ENCODE measurements at regions not wholly inside any gene's neighbourhood (a gene's known extent, or its start where the extent isn't known, plus 50 kb on each side); places are given as distances from the start of the nearest gene placed in this dataset.

- Histone ChIP-seq H3K4me1 (peaks cover 0 to 6% (median 2%) of the 10 kb centered on the region in 4 donors), H3K27me3 (peaks cover 0 to 7% of the 10 kb centered on the region in 2 donors), H3K9me3 (no peaks in the 10 kb centered on the region), H3K36me3 (no peaks in the 10 kb centered on the region), H3K4me3 (no peak overlapping the region), H3K27ac (no peak overlapping the region)
- no peak for TF ChIP-seq CTCF (IDR thresholded peaks at IDR 0.05)
- no peak for DNase-seq
- intact Hi-C loops (cut with DNase I; ENCODE audit: low total_unique reads) = no loop called here
Measured at GRCh38 chr15:98433346-98433745, 215.0 kb upstream of the IGF1R start.

GRCh38 chr15:98433856-98434255 lies 214.5 kb upstream of the IGF1R start:
- H3K27ac ChIP-seq = no peak overlapping the region
- H3K36me3 ChIP-seq = no peaks in the 10 kb centered on the region
- H3K27me3 ChIP-seq = peaks cover 0 to 7% of the 10 kb centered on the region in 2 donors
- H3K4me1 ChIP-seq = peaks cover 0 to 2% (median under 1%) of the 10 kb centered on the region in 4 donors
- H3K9me3 ChIP-seq = no peaks in the 10 kb centered on the region
- no peak for DNase-seq
- H3K4me3 ChIP-seq = no peak overlapping the region
- intact Hi-C loops (cut with DNase I; ENCODE audit: low total_unique reads) = no loop called here
- TF ChIP-seq CTCF (IDR thresholded peaks at IDR 0.05) = no peak

DNA sequence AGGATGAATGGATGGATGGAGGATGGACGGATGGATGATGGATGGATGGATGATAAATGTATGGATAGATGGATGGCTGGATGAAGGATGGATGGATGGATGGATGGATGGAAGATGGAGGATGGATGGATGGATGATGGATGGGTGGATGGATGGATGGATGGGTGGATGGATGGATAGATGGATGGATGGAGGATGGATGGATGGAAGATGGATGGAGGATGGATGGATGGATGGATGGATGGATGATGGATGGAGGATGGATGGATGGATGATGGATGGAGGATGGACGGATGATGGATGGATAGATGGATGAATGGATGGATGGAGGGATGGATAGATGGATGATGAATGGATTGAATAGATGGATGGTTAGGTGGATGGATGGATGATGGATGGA lies 210.6 kb upstream of the IGF1R start:
- Histone ChIP-seq H3K4me3 (no peak overlapping the region), H3K27ac (no peak overlapping the region), H3K4me1 (peaks cover 0 to 5% (median 0%) of the 10 kb centered on the region in 4 donors), H3K36me3 (no peaks in the 10 kb centered on the region), H3K9me3 (no peaks in the 10 kb centered on the region), H3K27me3 (peaks cover 0 to 7% of the 10 kb centered on the region in 2 donors)
- no peak for DNase-seq
- intact Hi-C loops (cut with DNase I; ENCODE audit: low total_unique reads) = no loop called here
- no peak for TF ChIP-seq CTCF (IDR thresholded peaks at IDR 0.05)

GRCh38 chr15:98438326-98438725 lies 210.0 kb upstream of the IGF1R start:
- Histone ChIP-seq H3K27ac (no peak overlapping the region), H3K9me3 (no peaks in the 10 kb centered on the region), H3K36me3 (no peaks in the 10 kb centered on the region), H3K4me1 (peaks cover 0 to 6% (median 0%) of the 10 kb centered on the region in 4 donors), H3K27me3 (peaks cover 0 to 7% of the 10 kb centered on the region in 2 donors), H3K4me3 (no peak overlapping the region)
- intact Hi-C loops (cut with DNase I; ENCODE audit: low total_unique reads) = no loop called here
- no peak for DNase-seq
- no peak for TF ChIP-seq CTCF (IDR thresholded peaks at IDR 0.05)

DNA sequence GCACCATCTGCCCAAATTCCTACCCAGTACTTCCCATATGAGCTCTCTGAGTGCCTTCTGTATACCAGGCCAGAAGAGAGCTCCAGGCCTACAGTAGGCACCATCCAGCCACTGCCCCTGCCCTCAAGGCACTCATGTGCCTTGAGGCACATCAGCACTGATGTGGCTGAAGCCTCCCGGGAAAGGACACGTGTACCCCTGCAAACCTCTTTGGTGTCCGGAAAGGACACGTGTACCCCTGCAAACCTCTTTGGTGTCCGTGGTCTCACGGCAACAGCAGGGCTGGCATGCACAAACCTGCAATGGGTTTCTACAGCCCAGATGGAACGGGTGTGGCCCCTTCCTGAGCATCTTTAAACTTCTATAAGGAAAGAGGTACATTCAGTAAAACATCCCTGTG lies 209.4 kb upstream of the IGF1R start:
- TF ChIP-seq CTCF (IDR thresholded peaks at IDR 0.05) = no peak
- no peaks in the 10 kb centered on the region for H3K9me3 ChIP-seq
- DNase-seq = no peak
- no peak overlapping the region for H3K27ac ChIP-seq
- peaks cover 0 to 7% of the 10 kb centered on the region in 2 donors for H3K27me3 ChIP-seq
- intact Hi-C loops (cut with DNase I; ENCODE audit: low total_unique reads) = no loop called here
- no peak overlapping the region for H3K4me3 ChIP-seq
- no peaks in the 10 kb centered on the region for H3K36me3 ChIP-seq
- H3K4me1 ChIP-seq = peaks cover 0 to 6% (median 0%) of the 10 kb centered on the region in 4 donors

DNA sequence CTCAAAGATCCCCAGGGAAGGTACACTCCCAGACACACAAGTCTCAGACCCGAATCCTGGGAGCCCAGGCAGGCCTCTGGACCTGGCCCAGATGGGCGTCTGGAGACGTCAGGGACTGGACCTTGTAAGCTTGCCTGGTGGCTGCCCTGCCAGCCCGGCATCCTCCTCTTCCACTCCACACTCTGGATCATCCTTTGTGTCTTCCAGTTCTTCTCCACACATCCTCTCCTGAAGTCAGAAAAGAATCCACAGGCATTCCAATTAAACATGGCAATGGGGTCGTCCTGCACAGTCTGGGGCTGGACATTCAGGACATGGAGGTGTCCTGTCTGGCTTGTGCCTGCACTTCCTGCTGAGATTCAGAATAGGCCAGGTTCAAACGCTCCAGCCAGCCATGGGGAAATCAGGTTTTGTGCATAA lies 208.8 kb upstream of the IGF1R start:
- DNase-seq = no peak
- Histone ChIP-seq H3K27me3 (peaks cover 0 to 8% of the 10 kb centered on the region in 2 donors), H3K4me1 (peaks cover 0 to 6% (median 0%) of the 10 kb centered on the region in 4 donors), H3K4me3 (no peak overlapping the region), H3K27ac (no peak overlapping the region), H3K9me3 (no peaks in the 10 kb centered on the region), H3K36me3 (no peaks in the 10 kb centered on the region)
- intact Hi-C loops (cut with DNase I; ENCODE audit: low total_unique reads) = no loop called here
- TF ChIP-seq CTCF (IDR thresholded peaks at IDR 0.05) = no peak
